Renal cortical epithelial cell (primary cell): ENCODE measurements at regions not wholly inside any gene's neighbourhood (a gene's known extent, or its start where the extent isn't known, plus 50 kb on each side); places are given as distances from the start of the nearest gene placed in this dataset.

ENCODE experiments used
- DNase-seq: peaks from one replicate; pipeline ENCODE4 v3.0.0-alpha.2; 2011; ENCODE audit warnings: low read depth

DNA sequence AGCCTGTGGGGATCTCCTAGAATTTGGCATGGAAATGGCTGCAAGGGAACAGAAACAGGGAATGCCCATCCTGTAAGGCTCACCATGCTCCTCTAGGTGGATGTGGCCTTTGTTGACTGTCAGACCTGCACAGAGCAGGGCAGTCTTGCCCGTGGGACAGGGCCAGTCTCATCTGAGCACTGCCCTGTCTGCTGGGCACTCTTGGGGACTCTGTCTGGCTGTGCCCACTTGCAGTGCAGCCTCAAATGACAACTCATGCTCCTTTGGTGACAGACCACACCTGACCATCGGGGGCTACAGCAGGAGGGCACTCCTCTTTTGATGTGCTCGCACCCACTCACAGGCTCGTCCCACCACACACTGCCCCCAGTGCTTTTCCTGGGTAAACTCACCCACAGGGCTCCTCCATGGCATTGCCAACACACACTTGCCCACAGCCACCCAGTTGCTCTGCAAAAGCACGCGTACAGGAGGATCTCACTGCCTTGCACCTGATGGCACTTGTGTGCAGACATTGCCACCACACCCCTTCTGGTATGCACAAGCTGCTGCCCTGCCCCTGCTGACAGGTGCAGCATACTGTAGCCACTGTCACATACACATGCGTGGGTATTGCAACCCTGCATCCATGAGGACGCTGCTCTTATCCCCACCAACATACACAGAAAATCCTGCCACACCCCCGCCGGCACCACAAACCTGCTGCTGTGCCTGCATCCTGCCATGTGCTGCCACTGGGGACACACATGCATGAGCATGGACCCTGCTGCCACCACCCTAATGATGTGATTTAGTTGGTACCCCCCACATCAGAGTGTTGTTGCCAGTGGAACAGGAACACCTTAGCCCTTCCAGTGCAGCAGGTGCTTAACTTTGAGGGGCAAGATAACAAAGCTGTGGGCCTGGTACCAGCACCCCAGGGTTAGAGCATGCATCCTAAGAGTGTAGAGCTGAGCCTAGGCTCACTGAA lies 100.1 kb upstream of the ARHGEF9 start:
- DNase-seq = no peak

GRCh38 chrX:63869506-63869905 lies 84.5 kb upstream of the ARHGEF9 start:
- DNase-seq = no peak

- no peak for DNase-seq
Measured at GRCh38 chrX:63855896-63856295, 70.9 kb upstream of the ARHGEF9 start.

GRCh38 chrX:63835361-63835760 lies 50.3 kb upstream of the ARHGEF9 start:
- no peak for DNase-seq
